NCI-H2107 (cell line): ENCODE measurements at regions not wholly inside any gene's neighbourhood (a gene's known extent, or its start where the extent isn't known, plus 50 kb on each side); places are given as distances from the start of the nearest gene placed in this dataset.
"Not testable (repeated sequence)": the region's sequence is repeated elsewhere in the genome, so short reads cannot be mapped to it uniquely, and the experiment has no call there.

ENCODE experiments used
- DNase-seq: peaks from one replicate; lab custom pipeline; 2025; lab: John Stamatoyannopoulos, UW

- no peak for DNase-seq
These were observed 51.0 kb upstream of the PRB2 start for GRCh38 chr12:11446372-11446771.

- no peak for DNase-seq
These were observed 62.8 kb upstream of the PRB2 start for GRCh38 chr12:11457996-11458645.

GRCh38 chr12:11460343-11461023 lies 65.1 kb upstream of the PRB2 start:
- DNase-seq: no peak

GRCh38 chr12:11461433-11461832 lies 66.1 kb upstream of the PRB2 start:
- no peak for DNase-seq

GRCh38 chr12:11477110-11477509 lies 81.7 kb upstream of the PRB2 start:
- DNase-seq: no peak

GRCh38 chr12:11482955-11483354 lies 87.6 kb upstream of the PRB2 start:
- no peak for DNase-seq

GRCh38 chr12:11486623-11487444 lies 91.5 kb upstream of the PRB2 start:
- peak; percentile 82 for DNase-seq

GRCh38 chr12:11496157-11496851 lies 100.9 kb upstream of the PRB2 start:
- DNase-seq: no peak

- no peak for DNase-seq
These were observed 102.1 kb upstream of the PRB2 start for GRCh38 chr12:11497438-11497837.

GRCh38 chr12:11497995-11498394 lies 102.6 kb upstream of the PRB2 start:
- DNase-seq: no peak

GRCh38 chr12:11498574-11498973 lies 103.2 kb upstream of the PRB2 start:
- DNase-seq: not testable (repeated sequence)

GRCh38 chr12:11499806-11500187 lies 104.4 kb upstream of the PRB2 start:
- DNase-seq: peak; percentile 40

GRCh38 chr12:11500188-11500860 lies 105.0 kb upstream of the PRB2 start:
- peak; percentile 40 for DNase-seq

GRCh38 chr12:11500861-11501230 lies 105.5 kb upstream of the PRB2 start:
- no peak for DNase-seq

GRCh38 chr12:11508699-11509098 lies 113.3 kb upstream of the PRB2 start:
- DNase-seq: no peak

GRCh38 chr12:11509326-11509725 lies 114.0 kb upstream of the PRB2 start:
- DNase-seq: no peak

GRCh38 chr12:11510671-11511070 lies 115.3 kb upstream of the PRB2 start:
- DNase-seq: no peak

- no peak for DNase-seq
These were observed 117.9 kb upstream of the PRB2 start for GRCh38 chr12:11513288-11513687.

- DNase-seq: no peak
These were observed 121.7 kb upstream of the PRB2 start for GRCh38 chr12:11517080-11517479.

- DNase-seq: no peak
These were observed 125.0 kb upstream of the ETV6 start for GRCh38 chr12:11524446-11524845.

GRCh38 chr12:11534064-11534463 lies 115.4 kb upstream of the ETV6 start:
- DNase-seq: no peak

GRCh38 chr12:11535127-11535526 lies 114.3 kb upstream of the ETV6 start:
- no peak for DNase-seq
